H9 (cell line): ENCODE measurements at regions not wholly inside any gene's neighbourhood (a gene's known extent, or its start where the extent isn't known, plus 50 kb on each side); places are given as distances from the start of the nearest gene placed in this dataset.

Source experiments
- DNase-seq: peaks from one replicate; pipeline ENCODE4 v3.0.0-alpha.2; 2017
- H2AFZ ChIP-seq: one replicate; pipeline ENCODE4 v1.6.1; 2013; ENCODE audit warnings: mild to moderate bottlenecking, low read length, control low read depth, moderate library complexity
- H2AK5ac ChIP-seq: 2 replicates; pipeline ENCODE4 v1.6.1; 2013; ENCODE audit warnings: low read length, control low read depth, mixed read lengths; ENCODE audit not compliant: insufficient read length
- H2BK120ac ChIP-seq: one replicate; pipeline ENCODE4 v1.6.1; 2013; ENCODE audit warnings: low read depth, mild to moderate bottlenecking, low read length, control low read depth, inconsistent platforms; ENCODE audit not compliant: poor library complexity, severe bottlenecking
- H2BK12ac ChIP-seq: 2 replicates; pipeline ENCODE4 v1.6.1; 2013; ENCODE audit warnings: low read length, control low read depth, mixed read lengths, low read depth; ENCODE audit not compliant: insufficient read length
- H2BK15ac ChIP-seq: 2 replicates; pipeline ENCODE4 v1.6.1; 2013; ENCODE audit warnings: low read depth, low read length, control low read depth
- H2BK20ac ChIP-seq: one replicate; pipeline ENCODE4 v1.6.1; 2013; ENCODE audit warnings: low read depth, mild to moderate bottlenecking, low read length, control low read depth, inconsistent platforms; ENCODE audit not compliant: poor library complexity, severe bottlenecking
- H2BK5ac ChIP-seq: 2 replicates; pipeline ENCODE4 v1.6.1; 2013; ENCODE audit warnings: low read length, control low read depth, mixed read lengths; ENCODE audit not compliant: insufficient read length
- H3K14ac ChIP-seq: 2 replicates; pipeline ENCODE4 v1.6.1; 2013; ENCODE audit warnings: low read length, control low read depth; ENCODE audit not compliant: insufficient read depth
- H3K18ac ChIP-seq: 2 replicates; pipeline ENCODE4 v1.6.1; 2013; ENCODE audit warnings: low read depth, mild to moderate bottlenecking, mixed read lengths, low read length, control low read depth; ENCODE audit not compliant: insufficient read length
- H3K23ac ChIP-seq: 2 replicates; pipeline ENCODE4 v1.6.1; 2013; ENCODE audit warnings: low read length, control low read depth, mixed read lengths, low read depth; ENCODE audit not compliant: insufficient read length
- H3K23me2 ChIP-seq: 2 replicates; pipeline ENCODE4 v1.6.1; 2013; ENCODE audit warnings: low read depth, mild to moderate bottlenecking, mixed read lengths, low read length, control low read depth; ENCODE audit not compliant: insufficient read length, poor library complexity, severe bottlenecking
- H3K27ac ChIP-seq: 2 replicates; pipeline ENCODE4 v1.5.1; 2013; ENCODE audit warnings: low read length, control low read depth, mixed read lengths, low read depth; ENCODE audit not compliant: insufficient read length
- H3K27me3 ChIP-seq: 2 replicates; pipeline ENCODE4 v1.6.1; 2013; ENCODE audit warnings: low read length, control low read depth, inconsistent platforms; ENCODE audit not compliant: insufficient read depth
- H3K4ac ChIP-seq: 2 replicates; pipeline ENCODE4 v1.6.1; 2013; ENCODE audit warnings: low read depth, mild to moderate bottlenecking, control low read depth, inconsistent platforms, low read length, moderate library complexity
- H3K4me1 ChIP-seq: 2 replicates; pipeline ENCODE4 v1.6.1; 2013; ENCODE audit warnings: low read length, control low read depth, inconsistent platforms; ENCODE audit not compliant: insufficient read depth
- H3K4me2 ChIP-seq: 2 replicates; pipeline ENCODE4 v1.6.1; 2013; ENCODE audit warnings: low read length, control low read depth, mixed read lengths; ENCODE audit not compliant: insufficient read length, insufficient read depth
- H3K56ac ChIP-seq: 2 replicates; pipeline ENCODE4 v1.6.1; 2013; ENCODE audit warnings: low read depth, mild to moderate bottlenecking, mixed read lengths, low read length, control low read depth; ENCODE audit not compliant: insufficient read length
- H3K79me1 ChIP-seq: 2 replicates; pipeline ENCODE4 v1.6.1; 2013; ENCODE audit warnings: low read depth, mild to moderate bottlenecking, moderate library complexity, low read length, control low read depth, inconsistent platforms; ENCODE audit not compliant: insufficient read depth, poor library complexity, severe bottlenecking
- H3K79me2 ChIP-seq: 2 replicates; pipeline ENCODE4 v1.6.1; 2013; ENCODE audit warnings: low read length, control low read depth, inconsistent platforms; ENCODE audit not compliant: insufficient read depth
- H3K9ac ChIP-seq: 2 replicates; pipeline ENCODE4 v1.6.1; 2013; ENCODE audit warnings: low read length, control low read depth, mixed read lengths; ENCODE audit not compliant: insufficient read length; ENCODE audit errors: extremely low read depth
- H3K9me3 ChIP-seq: one replicate; pipeline ENCODE4 v1.6.1; 2013; ENCODE audit warnings: low read depth, low read length, inconsistent platforms; ENCODE audit not compliant: control insufficient read depth
- H3T11ph ChIP-seq: one replicate; pipeline ENCODE4 v1.6.1; 2013; ENCODE audit warnings: mild to moderate bottlenecking, low read length, control low read depth, inconsistent platforms
- H4K20me1 ChIP-seq: one replicate; pipeline ENCODE4 v1.6.1; 2013; ENCODE audit not compliant: control insufficient read depth, insufficient read length, insufficient read depth
- H4K5ac ChIP-seq: 2 replicates; pipeline ENCODE4 v1.6.1; 2013; ENCODE audit warnings: low read depth, mild to moderate bottlenecking, mixed read lengths, low read length, control low read depth; ENCODE audit not compliant: insufficient read length
- H4K8ac ChIP-seq: replicated peaks from 2 replicates; pipeline ENCODE4 v1.6.1; 2013; ENCODE audit warnings: low read length, control low read depth, mixed read lengths, low read depth; ENCODE audit not compliant: insufficient read length
- H4K91ac ChIP-seq: 2 replicates; pipeline ENCODE4 v1.6.1; 2013; ENCODE audit warnings: low read depth, mild to moderate bottlenecking, moderate library complexity, mixed read lengths, low read length, control low read depth; ENCODE audit not compliant: insufficient read length
- H3K27ac Mint-ChIP-seq, 3 experiments: 2 replicates in 2 of 3; 3 replicates in 1 of 3; pipeline ENCODE4 v1.8.0; 2020 to 2021; ENCODE audit warnings: mixed read lengths in 3 of 3, mild to moderate bottlenecking in 1 of 3, moderate library complexity in 1 of 3
- H3K27me3 Mint-ChIP-seq: 2 replicates; pipeline ENCODE4 v1.8.0; 2021; ENCODE audit warnings: low read depth, mild to moderate bottlenecking, moderate library complexity, mixed read lengths
- H3K36me3 Mint-ChIP-seq, 3 experiments: 2 replicates in 2 of 3; 3 replicates in 1 of 3; pipeline ENCODE4 v1.8.0; 2020 to 2021; ENCODE audit warnings: low read depth in 3 of 3, mixed read lengths in 3 of 3; ENCODE audit not compliant: insufficient read depth in 1 of 3
- H3K4me1 Mint-ChIP-seq, 2 experiments: 2 replicates each; pipeline ENCODE4 v1.8.0; 2020; ENCODE audit warnings: mixed read lengths in 2 of 2
- H3K4me3 Mint-ChIP-seq, 2 experiments: 2 replicates in 1 of 2; 3 replicates in 1 of 2; pipeline ENCODE4 v1.8.0; 2020 to 2021; ENCODE audit warnings: mild to moderate bottlenecking in 2 of 2, mixed read lengths in 2 of 2, moderate library complexity in 1 of 2
- H3K9me3 Mint-ChIP-seq, 2 experiments: 2 replicates in 1 of 2; 3 replicates in 1 of 2; pipeline ENCODE4 v1.8.0; 2020; ENCODE audit warnings: mild to moderate bottlenecking in 2 of 2, mixed read lengths in 2 of 2, moderate library complexity in 1 of 2
- WGBS: extraction: QIAGEN DNeasy Blood & Tissue Kit; methylation state at CpG from one replicate; pipeline ENCODE4 v1.1.7; 2013; ENCODE audit warnings: missing lambda C conversion rate, low lambda C conversion rate, mixed read lengths; ENCODE audit not compliant: insufficient read length; ENCODE audit errors: extremely low coverage; 5-methylcytosine and 5-hydroxymethylcytosine counted together
- TF ChIP-seq, protein P1 (sequence below): fragments of 200-600 bp; sonication (generic); conservative IDR thresholded peaks from 3 replicates; pipeline ENCODE4 v1.8.0; 2021; ENCODE audit warnings: antibody characterized with exemption, mild to moderate bottlenecking

GRCh38 chr12:68470664-68471328, 138.6 kb upstream of the MDM1 start:
- H3K79me2 ChIP-seq: no peaks in the 10 kb centered on the region
- H3K23me2 ChIP-seq: no peaks in the 10 kb centered on the region
- Mint-ChIP-seq H3K4me3 (no peak overlapping the region), H3K4me1 (peaks cover 2 to 5% of the 10 kb centered on the region in 2 experiments; a peak in 3 of 4 replicates), H3K36me3 (no peaks in the 10 kb centered on the region), H3K27me3 (peaks cover 3% of the 10 kb centered on the region), H3K27ac (no peak overlapping the region), H3K9me3 (no peaks in the 10 kb centered on the region)
- no CpG with 5 or more reads among the region's 3 CpGs for WGBS
- no peaks in the 10 kb centered on the region for H3K4me1 ChIP-seq
- no peak overlapping the region for H3K4ac ChIP-seq
- H3K79me1 ChIP-seq: no peaks in the 10 kb centered on the region
- no peak for DNase-seq
- H2AK5ac ChIP-seq: no peak overlapping the region
- H2AFZ ChIP-seq: no peak overlapping the region
- no peak overlapping the region; the same call in 1 of the 2 replicates for H3K14ac ChIP-seq
- H2BK120ac ChIP-seq: no peak overlapping the region
- H4K5ac ChIP-seq: no peak overlapping the region
- H2BK20ac ChIP-seq: no peak overlapping the region
- TF ChIP-seq, protein P1, sequence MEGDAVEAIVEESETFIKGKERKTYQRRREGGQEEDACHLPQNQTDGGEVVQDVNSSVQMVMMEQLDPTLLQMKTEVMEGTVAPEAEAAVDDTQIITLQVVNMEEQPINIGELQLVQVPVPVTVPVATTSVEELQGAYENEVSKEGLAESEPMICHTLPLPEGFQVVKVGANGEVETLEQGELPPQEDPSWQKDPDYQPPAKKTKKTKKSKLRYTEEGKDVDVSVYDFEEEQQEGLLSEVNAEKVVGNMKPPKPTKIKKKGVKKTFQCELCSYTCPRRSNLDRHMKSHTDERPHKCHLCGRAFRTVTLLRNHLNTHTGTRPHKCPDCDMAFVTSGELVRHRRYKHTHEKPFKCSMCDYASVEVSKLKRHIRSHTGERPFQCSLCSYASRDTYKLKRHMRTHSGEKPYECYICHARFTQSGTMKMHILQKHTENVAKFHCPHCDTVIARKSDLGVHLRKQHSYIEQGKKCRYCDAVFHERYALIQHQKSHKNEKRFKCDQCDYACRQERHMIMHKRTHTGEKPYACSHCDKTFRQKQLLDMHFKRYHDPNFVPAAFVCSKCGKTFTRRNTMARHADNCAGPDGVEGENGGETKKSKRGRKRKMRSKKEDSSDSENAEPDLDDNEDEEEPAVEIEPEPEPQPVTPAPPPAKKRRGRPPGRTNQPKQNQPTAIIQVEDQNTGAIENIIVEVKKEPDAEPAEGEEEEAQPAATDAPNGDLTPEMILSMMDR: no peak
- no peak overlapping the region for H4K8ac ChIP-seq
- no peak overlapping the region for H2BK15ac ChIP-seq
- H3K4me2 ChIP-seq: no peak overlapping the region
- no peak overlapping the region for H3K56ac ChIP-seq
- no peak overlapping the region for H3K9ac ChIP-seq
- no peaks in the 10 kb centered on the region for H3K9me3 ChIP-seq
- H3K18ac ChIP-seq: no peak overlapping the region
- H2BK12ac ChIP-seq: no peak overlapping the region
- no peaks in the 10 kb centered on the region for H3K27me3 ChIP-seq
- no peak overlapping the region for H3K27ac ChIP-seq
- H3K23ac ChIP-seq: no peak overlapping the region
- H3T11ph ChIP-seq: no peak overlapping the region
- no peaks in the 10 kb centered on the region for H4K20me1 ChIP-seq
- H2BK5ac ChIP-seq: no peak overlapping the region
- no peak overlapping the region for H4K91ac ChIP-seq
